H1 (cell line): ENCODE measurements at regions not wholly inside any gene's neighbourhood (a gene's known extent, or its start where the extent isn't known, plus 50 kb on each side); places are given as distances from the start of the nearest gene placed in this dataset.

Source experiments
- CTCF ChIA-PET: fragments of 300-600 bp; sonication (Branson Sonifier 250); formaldehyde crosslinking; loops from one replicate; lab custom pipeline; 2021; ENCODE audit not compliant: partially characterized antibody; lab: Charles Lee
- POLR2A ChIA-PET: fragments of 300-600 bp; sonication (Branson Sonifier 250); formaldehyde crosslinking; loops from one replicate; lab custom pipeline; 2021; ENCODE audit warnings: inconsistent platforms; ENCODE audit not compliant: partially characterized antibody; lab: Charles Lee
- DNase-seq, 2 experiments: peaks; one replicate each; pipeline versions ENCODE4 v3.0.0 to v3.0.0-alpha.2; 2010 to 2022; ENCODE audit warnings: low spot score in 2 of 2, low read depth in 1 of 2, mixed read lengths in 1 of 2
- FAIRE-seq: peaks from 2 replicates; lab custom pipeline; 2011; peaks lifted over from hg19 to GRCh38; lab: Jason Lieb, UNC
- H2AFZ ChIP-seq: 2 replicates; pipeline ENCODE4 v1.8.1; 2012; ENCODE audit warnings: low read length, inconsistent platforms
- H2AK5ac ChIP-seq: 2 replicates; pipeline ENCODE4 v1.6.1; 2013; ENCODE audit warnings: low read depth, low read length
- H2BK120ac ChIP-seq: replicated peaks from 2 replicates; pipeline ENCODE3; 2013; ENCODE audit warnings: low read depth, low read length, inconsistent platforms
- H2BK12ac ChIP-seq: 2 replicates; pipeline ENCODE4 v1.6.1; 2013; ENCODE audit warnings: low read depth, low read length
- H2BK15ac ChIP-seq: 2 replicates; pipeline ENCODE4 v1.6.1; 2013; ENCODE audit warnings: low read length
- H2BK20ac ChIP-seq: 2 replicates; pipeline ENCODE4 v1.6.1; 2013; ENCODE audit warnings: low read length
- H2BK5ac ChIP-seq: 2 replicates; pipeline ENCODE4 v1.6.1; 2013; ENCODE audit warnings: low read depth, low read length
- H3K14ac ChIP-seq: 2 replicates; pipeline ENCODE4 v1.6.1; 2013; ENCODE audit warnings: inconsistent platforms; ENCODE audit not compliant: insufficient read length
- H3K18ac ChIP-seq: 2 replicates; pipeline ENCODE4 v1.6.1; 2013; ENCODE audit warnings: low read length; ENCODE audit errors: extremely low read depth
- H3K23ac ChIP-seq: 2 replicates; pipeline ENCODE4 v1.6.1; 2013; ENCODE audit warnings: inconsistent platforms; ENCODE audit not compliant: insufficient read length
- H3K23me2 ChIP-seq: 2 replicates; pipeline ENCODE4 v1.6.1; 2013; ENCODE audit warnings: low read depth, low read length
- H3K27ac ChIP-seq: 2 replicates; pipeline ENCODE4 v1.6.1; 2011; ENCODE audit warnings: low read depth, low read length, inconsistent platforms
- H3K27me3 ChIP-seq, 4 experiments: replicated peaks in 1 of 4; 1 replicate in 1 of 4; 2 replicates in 3 of 4; pipeline versions ENCODE4 v1.6.1 to v1.8.1; 2011 to 2013; ENCODE audit warnings: low read length in 3 of 4, mild to moderate bottlenecking in 3 of 4, inconsistent platforms in 2 of 4, mixed read lengths in 2 of 4, moderate library complexity in 1 of 4; ENCODE audit not compliant: control insufficient read depth in 3 of 4, insufficient read depth in 3 of 4; ENCODE audit errors: extremely low read depth in 1 of 4
- H3K36me3 ChIP-seq, 4 experiments: 2 replicates each; pipeline versions ENCODE4 v1.6.1 to v1.8.1; 2011 to 2013; ENCODE audit warnings: mild to moderate bottlenecking in 4 of 4, low read length in 3 of 4, moderate library complexity in 2 of 4, control low read depth in 1 of 4, inconsistent platforms in 1 of 4; ENCODE audit not compliant: insufficient read depth in 4 of 4, control insufficient read depth in 2 of 4
- H3K4ac ChIP-seq: replicated peaks from 2 replicates; pipeline ENCODE3; 2013; ENCODE audit warnings: low read length, low read depth, mixed read lengths, inconsistent platforms; ENCODE audit not compliant: insufficient read length
- H3K4me1 ChIP-seq, 4 experiments: replicated peaks in 1 of 4; 1 replicate in 1 of 4; 2 replicates in 3 of 4; pipeline versions ENCODE4 v1.6.1 to v1.8.1; 2011 to 2013; ENCODE audit warnings: low read length in 3 of 4, inconsistent platforms in 2 of 4, mixed read lengths in 1 of 4; ENCODE audit not compliant: insufficient read depth in 4 of 4, control insufficient read depth in 3 of 4
- H3K4me2 ChIP-seq, 2 experiments: 2 replicates each; pipeline versions ENCODE4 v1.6.1 to v1.8.1; 2011 to 2013; ENCODE audit warnings: low read depth in 2 of 2, low read length in 2 of 2, control low read depth in 1 of 2, inconsistent platforms in 1 of 2, mild to moderate bottlenecking in 1 of 2; ENCODE audit not compliant: insufficient read depth in 1 of 2
- H3K4me3 ChIP-seq, 4 experiments: fragments of 200-600, 300-600 bp in 1 of 4; sonication (generic), shearing (Covaris generic), sonication (Bioruptor Twin) in 1 of 4; 2 replicates each; pipeline versions ENCODE4 v1.5.1 to v1.8.1; 2011 to 2016; ENCODE audit warnings: low read length in 4 of 4, low read depth in 3 of 4, control low read depth in 2 of 4, inconsistent platforms in 2 of 4, mild to moderate bottlenecking in 2 of 4, mixed read lengths in 1 of 4, moderate library complexity in 1 of 4; ENCODE audit not compliant: insufficient read depth in 2 of 4; ENCODE audit errors: extremely low read depth in 1 of 4
- H3K56ac ChIP-seq: replicated peaks from 2 replicates; pipeline ENCODE3; 2013; ENCODE audit warnings: low read depth, mild to moderate bottlenecking, mixed read lengths, low read length, inconsistent platforms; ENCODE audit not compliant: insufficient read length
- H3K79me1 ChIP-seq: 2 replicates; pipeline ENCODE4 v1.6.1; 2013; ENCODE audit warnings: low read depth, low read length, control low read depth
- H3K79me2 ChIP-seq, 2 experiments: 2 replicates each; pipeline versions ENCODE4 v1.6.1 to v1.8.1; 2012 to 2013; ENCODE audit warnings: low read length in 2 of 2, mild to moderate bottlenecking in 2 of 2, inconsistent platforms in 1 of 2; ENCODE audit not compliant: insufficient read depth in 2 of 2, control insufficient read depth in 1 of 2
- H3K9ac ChIP-seq, 4 experiments: replicated peaks in 1 of 4; 1 replicate in 1 of 4; 2 replicates in 3 of 4; pipeline versions ENCODE4 v1.6.1 to v1.8.1; 2011 to 2013; ENCODE audit warnings: low read depth in 3 of 4, low read length in 3 of 4, control low read depth in 2 of 4, mild to moderate bottlenecking in 2 of 4, moderate library complexity in 2 of 4, inconsistent platforms in 1 of 4; ENCODE audit errors: extremely low read depth in 1 of 4
- H3K9me3 ChIP-seq, 2 experiments: 2 replicates each; pipeline versions ENCODE4 v1.6.1 to v1.8.1; 2012 to 2013; ENCODE audit warnings: mild to moderate bottlenecking in 2 of 2, moderate library complexity in 2 of 2, control low read depth in 1 of 2, inconsistent platforms in 1 of 2, low read depth in 1 of 2, low read length in 1 of 2, mixed read lengths in 1 of 2; ENCODE audit not compliant: insufficient read depth in 2 of 2
- H4K20me1 ChIP-seq, 2 experiments: replicated peaks in 1 of 2; 2 replicates each; pipeline versions ENCODE3 to v1.8.1; 2011 to 2013; ENCODE audit warnings: inconsistent platforms in 2 of 2, low read length in 2 of 2, mild to moderate bottlenecking in 1 of 2; ENCODE audit not compliant: insufficient read depth in 2 of 2, control insufficient read depth in 1 of 2
- H4K5ac ChIP-seq: 2 replicates; pipeline ENCODE4 v1.6.1; 2013; ENCODE audit warnings: low read length, low read depth, mixed read lengths, inconsistent platforms; ENCODE audit not compliant: insufficient read length
- H4K8ac ChIP-seq: 2 replicates; pipeline ENCODE4 v1.8.0; 2013; ENCODE audit warnings: mild to moderate bottlenecking, moderate library complexity, low read length, inconsistent platforms; ENCODE audit not compliant: insufficient read depth; ENCODE audit errors: extremely low read depth
- H4K91ac ChIP-seq: replicated peaks from 2 replicates; pipeline ENCODE3; 2013; ENCODE audit warnings: low read length, mixed read lengths, inconsistent platforms; ENCODE audit not compliant: insufficient read length
- CTBP2 ChIP-seq: IDR thresholded peaks from 2 replicates; pipeline ENCODE4 v1.7.0; 2011; ENCODE audit warnings: borderline replicate concordance, mild to moderate bottlenecking, moderate library complexity, mixed read lengths, low read length; ENCODE audit not compliant: insufficient read depth, insufficient read length
- GABPA ChIP-seq: IDR thresholded peaks from 2 replicates; pipeline ENCODE4 v1.6.1; 2011; ENCODE audit warnings: mild to moderate bottlenecking, low read length, moderate library complexity, borderline replicate concordance; ENCODE audit not compliant: insufficient read depth
- GTF2F1 ChIP-seq: IDR thresholded peaks from 2 replicates; pipeline ENCODE4 v1.6.1; 2012; ENCODE audit warnings: low read depth, low read length, improper control_type of control experiment, borderline replicate concordance
- HDAC2 ChIP-seq, 2 experiments: fragments of 300-600 bp in 1 of 2; sonication (generic) in 1 of 2; IDR thresholded peaks; 2 replicates each; pipeline ENCODE4 v1.6.1; 2011 to 2012; ENCODE audit warnings: low read depth in 2 of 2, low read length in 2 of 2, mild to moderate bottlenecking in 2 of 2, moderate library complexity in 2 of 2, borderline replicate concordance in 1 of 2, inconsistent platforms in 1 of 2
- KDM5A ChIP-seq: fragments of 200-600 bp; IDR thresholded peaks from 2 replicates; pipeline ENCODE4 v1.7.1; 2012; ENCODE audit warnings: mild to moderate bottlenecking, low read length, inconsistent platforms, mixed read lengths
- NANOG ChIP-seq: IDR thresholded peaks from 2 replicates; pipeline ENCODE4 v1.6.1; 2011; ENCODE audit warnings: low read length, low read depth, mild to moderate bottlenecking, inconsistent platforms; ENCODE audit not compliant: insufficient read depth, poor library complexity, severe bottlenecking
- POU5F1 ChIP-seq: IDR thresholded peaks from 2 replicates; pipeline ENCODE4 v1.6.1; 2011; ENCODE audit warnings: low read depth, mild to moderate bottlenecking, low read length, moderate library complexity
- RBBP5 ChIP-seq: IDR thresholded peaks from 2 replicates; pipeline ENCODE4 v1.7.1; 2012; ENCODE audit warnings: low read depth, mild to moderate bottlenecking, inconsistent platforms, low read length, moderate library complexity, borderline replicate concordance
- SIN3A ChIP-seq, 2 experiments: IDR thresholded peaks in 1 of 2; conservative IDR thresholded peaks in 1 of 2; 2 replicates each; pipeline ENCODE4 v1.6.1; 2011 to 2012; ENCODE audit warnings: low read length in 2 of 2, improper control_type of control experiment in 1 of 2, low read depth in 1 of 2, mild to moderate bottlenecking in 1 of 2
- TAF7 ChIP-seq: optimal IDR thresholded peaks from 2 replicates; pipeline ENCODE3; 2011; ENCODE audit warnings: low read depth, mild to moderate bottlenecking, inconsistent platforms, low read length, moderate library complexity, borderline replicate concordance
- TBP ChIP-seq: IDR thresholded peaks from 2 replicates; pipeline ENCODE4 v1.6.1; 2011; ENCODE audit warnings: low read depth, low read length, improper control_type of control experiment
- WGBS, 2 experiments: shearing (Covaris generic) in 1 of 2; methylation state at CpG; one replicate each; pipeline versions ENCODE4 v1.1.6 to v1.1.7; 2013 to 2015; ENCODE audit warnings: low lambda C conversion rate in 2 of 2, mixed read lengths in 2 of 2, inconsistent platforms in 1 of 2, low coverage in 1 of 2, missing lambda C conversion rate in 1 of 2; ENCODE audit not compliant: insufficient replicate concordance in 2 of 2, insufficient coverage in 1 of 2, insufficient read length in 1 of 2; ENCODE audit errors: extremely low coverage in 1 of 2, missing lambda C conversion rate in 1 of 2; 5-methylcytosine and 5-hydroxymethylcytosine counted together

DNA sequence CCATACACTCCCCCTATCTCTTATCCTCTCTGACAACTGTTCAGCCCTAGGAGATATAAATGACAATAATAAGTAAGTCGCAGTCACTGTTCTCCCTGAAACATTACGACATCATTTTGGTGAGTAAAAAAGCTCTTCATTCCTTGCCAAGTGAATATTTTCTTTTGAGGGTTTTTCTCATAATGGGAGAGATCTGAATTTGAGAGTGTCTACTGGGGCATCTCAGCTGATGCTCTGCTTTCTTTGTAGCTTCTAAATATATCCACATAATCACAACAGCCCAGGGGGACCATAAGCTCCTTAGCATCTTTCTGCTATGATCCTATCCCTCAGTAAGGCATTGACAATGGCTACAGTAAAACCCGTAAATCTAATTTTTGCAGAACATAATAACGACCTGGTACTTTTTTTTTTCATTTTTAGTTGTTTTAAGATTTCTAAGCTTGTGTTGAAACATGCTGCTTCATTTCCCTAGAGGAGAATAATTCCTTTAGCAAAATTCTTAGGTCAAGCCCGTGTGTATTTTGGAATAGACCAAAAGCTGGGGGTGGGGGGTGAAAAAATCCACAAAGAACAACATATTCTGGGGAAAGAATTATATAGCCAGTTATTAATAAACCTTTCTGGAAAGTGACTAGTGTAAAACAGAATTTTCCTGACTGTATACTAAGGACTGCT, 78.1 kb upstream of the GPM6B start:
- H3K14ac ChIP-seq: no peak overlapping the region
- FAIRE-seq (no peak), DNase-seq (no peak)
- H4K5ac ChIP-seq: no peak overlapping the region
- no peak overlapping the region for H3K4me3 ChIP-seq
- no peak overlapping the region for H3K4ac ChIP-seq
- no peak overlapping the region for H3K56ac ChIP-seq
- no peak overlapping the region for H2AFZ ChIP-seq
- 89% methylated on average over 5 of the region's 5 CpGs; no CpG with 5 or more reads in 1 of the 2 experiments for whole genome bisulfite sequencing, 2 experiments
- no peak overlapping the region for H3K27ac ChIP-seq
- H2BK20ac ChIP-seq: no peak overlapping the region
- H3K4me2 ChIP-seq: no peak overlapping the region
- H3K79me1 ChIP-seq: no peaks in the 10 kb centered on the region
- no peak overlapping the region for H2BK12ac ChIP-seq
- H2BK5ac ChIP-seq: no peak overlapping the region
- no peaks in the 10 kb centered on the region for H3K9me3 ChIP-seq
- no peak overlapping the region for H3K9ac ChIP-seq
- no peak overlapping the region for H3K18ac ChIP-seq
- no peaks in the 10 kb centered on the region for H3K27me3 ChIP-seq
- H2BK15ac ChIP-seq: no peak overlapping the region
- no peaks in the 10 kb centered on the region for H3K23me2 ChIP-seq
- ChIA-PET POLR2A (interaction anchor here (0.7 to 1.4 kb wide), 2 partner anchors 44 to 116 kb away, joined by 3 read pairs; no protein-coding TSS in a partner anchor), CTCF (interaction anchor here (0.6 to 1.5 kb wide), 3 partner anchors 36 to 137 kb away, joined by 3 to 4 read pairs (median 3); no protein-coding TSS in a partner anchor)
- no peaks in the 10 kb centered on the region for H4K20me1 ChIP-seq
- no peak overlapping the region for H4K8ac ChIP-seq
- no peak overlapping the region for H2AK5ac ChIP-seq
- H3K4me1 ChIP-seq: peaks cover 0 to 14% (median 4%) of the 10 kb centered on the region in 4 experiments; a peak in 4 of 7 replicates
- no peak overlapping the region for H4K91ac ChIP-seq
- peaks cover 0 to 90% of the 10 kb centered on the region in 2 experiments; a peak in 3 of 4 replicates for H3K79me2 ChIP-seq
- no peaks in the 10 kb centered on the region for H3K36me3 ChIP-seq
- H2BK120ac ChIP-seq: no peak overlapping the region
- no peak overlapping the region for H3K23ac ChIP-seq
- TF ChIP-seq TBP: no peak
- no peak for TF ChIP-seq RBBP5
- TF ChIP-seq GABPA: no peak
- TF ChIP-seq CTBP2: no peak
- TF ChIP-seq GTF2F1: no peak
- TF ChIP-seq KDM5A: no peak
- TF ChIP-seq POU5F1: no peak
- no peak for TF ChIP-seq HDAC2 (IDR thresholded peaks at IDR 0.05; ENCODE audit: borderline replicate concordance in 1 of 2, low read depth in 2 of 2, low read length in 2 of 2)
- no peak for TF ChIP-seq SIN3A (conservative IDR thresholded peaks at IDR 0.05 in 1 of 2, IDR thresholded peaks at IDR 0.05 in 1 of 2; ENCODE audit: low read depth in 1 of 2, low read length in 2 of 2)
- TF ChIP-seq TAF7: no peak
- TF ChIP-seq NANOG: no peak
